Effector memory CD4-positive, alpha-beta T cell (primary cell): ENCODE measurements at regions not wholly inside any gene's neighbourhood (a gene's known extent, or its start where the extent isn't known, plus 50 kb on each side); places are given as distances from the start of the nearest gene placed in this dataset.

Experiments
- DNase-seq, 3 donors: peaks; one replicate each; pipeline ENCODE4 v3.0.0-alpha.2; 2020
- H3K27ac ChIP-seq: 2 replicates; pipeline ENCODE4 v1.7.0; 2013; ENCODE audit warnings: mild to moderate bottlenecking, low read length, moderate library complexity; ENCODE audit not compliant: insufficient read depth, poor library complexity, severe bottlenecking
- H3K27me3 ChIP-seq: replicated peaks from 2 replicates; pipeline ENCODE4 v1.7.0; 2013; ENCODE audit warnings: mild to moderate bottlenecking, low read length; ENCODE audit not compliant: insufficient read depth, control insufficient read depth, poor library complexity, severe bottlenecking
- H3K36me3 ChIP-seq: 2 replicates; pipeline ENCODE4 v1.7.0; 2013; ENCODE audit warnings: mild to moderate bottlenecking, low read length, moderate library complexity; ENCODE audit not compliant: control insufficient read depth, insufficient read depth
- H3K4me1 ChIP-seq: 2 replicates; pipeline ENCODE4 v1.7.0; 2013; ENCODE audit warnings: low read length, mild to moderate bottlenecking; ENCODE audit not compliant: control insufficient read depth, insufficient read depth, poor library complexity, severe bottlenecking
- H3K4me3 ChIP-seq: 2 replicates; pipeline ENCODE4 v1.7.0; 2013; ENCODE audit warnings: low read length, low read depth, mild to moderate bottlenecking; ENCODE audit not compliant: insufficient read depth, poor library complexity, severe bottlenecking
- H3K9me3 ChIP-seq: 2 replicates; pipeline ENCODE4 v1.7.0; 2013; ENCODE audit warnings: mild to moderate bottlenecking, low read length, moderate library complexity; ENCODE audit not compliant: control insufficient read depth

DNA sequence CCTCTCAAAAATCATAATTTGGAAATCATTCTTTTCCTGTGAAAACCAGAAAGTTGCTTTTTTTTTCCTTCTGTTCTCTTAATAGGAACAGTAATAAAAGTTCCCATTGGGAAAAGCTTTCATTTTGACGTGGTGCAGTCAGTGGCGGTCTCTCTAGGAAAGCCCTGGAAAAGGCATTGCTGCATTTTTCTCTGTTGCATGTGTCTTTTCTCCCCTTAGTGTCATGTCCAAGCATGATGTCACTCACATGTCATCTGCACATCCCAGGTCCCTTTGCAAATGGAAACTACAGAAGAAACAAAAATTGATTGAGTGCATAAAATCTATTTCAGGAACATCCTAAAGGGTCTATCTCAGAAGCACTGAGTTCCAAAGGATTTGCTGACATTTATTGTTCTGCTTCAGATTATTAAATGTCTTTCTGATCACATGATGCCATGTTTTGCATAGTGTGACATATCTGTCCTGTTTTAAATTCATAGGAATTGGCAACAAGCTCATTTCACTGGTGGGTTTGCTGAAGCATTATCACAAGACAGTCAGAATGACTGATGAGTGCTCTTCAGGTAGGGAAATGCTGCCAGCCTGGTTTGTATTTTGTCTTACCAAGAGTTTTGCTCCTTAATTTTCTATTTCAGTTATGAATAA is 208.7 kb downstream of the SOX4 start:
- Histone ChIP-seq H3K36me3 (no peaks in the 10 kb centered on the region), H3K4me3 (no peak overlapping the region)
- DNase-seq = no peak

DNA sequence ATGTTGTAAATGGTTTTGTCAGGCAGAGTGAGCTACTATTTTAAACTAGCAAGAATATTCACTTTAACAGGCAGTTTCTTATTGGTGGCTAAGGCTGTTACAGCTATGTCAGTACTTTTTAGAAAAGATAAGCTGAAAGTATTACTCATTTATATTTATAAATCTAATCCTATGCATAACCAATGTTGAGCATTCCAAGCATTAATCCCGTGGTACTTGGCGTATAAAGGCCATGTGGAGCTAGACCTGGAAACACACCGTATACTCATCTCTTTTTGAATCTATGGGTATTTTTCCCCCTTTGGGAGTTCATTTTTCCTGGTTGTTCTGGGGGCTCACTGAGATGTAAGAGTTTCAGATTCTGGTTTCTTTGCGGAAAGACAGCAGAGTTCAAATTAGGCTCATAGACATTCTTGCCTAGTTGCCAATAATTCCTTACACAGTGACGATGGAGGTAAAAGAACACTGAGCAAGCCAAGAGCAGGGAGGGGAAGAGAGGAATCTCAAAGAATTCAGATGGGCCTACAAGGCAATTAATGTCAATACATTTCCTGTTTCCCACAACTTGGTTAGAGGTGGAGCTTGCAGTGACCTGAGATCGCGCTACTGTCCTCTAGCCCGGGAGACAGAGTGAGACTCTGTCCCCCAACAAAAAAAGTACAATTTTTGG is 211.5 kb downstream of the SOX4 start:
- Histone ChIP-seq H3K9me3 (no peaks in the 10 kb centered on the region), H3K4me1 (no peaks in the 10 kb centered on the region), H3K27me3 (no peaks in the 10 kb centered on the region), H3K4me3 (no peak overlapping the region), H3K36me3 (no peaks in the 10 kb centered on the region), H3K27ac (no peak overlapping the region)
- DNase-seq = no peak

More for the DNA sequence above, 208.7 kb downstream of the SOX4 start:
- H3K27ac ChIP-seq = no peak overlapping the region
- no peaks in the 10 kb centered on the region for H3K4me1 ChIP-seq
- no peaks in the 10 kb centered on the region for H3K27me3 ChIP-seq
- no peaks in the 10 kb centered on the region for H3K9me3 ChIP-seq

GRCh38 chr6:21807299-21808044 is 213.9 kb downstream of the SOX4 start:
- DNase-seq = no peak
- H3K4me1 ChIP-seq = no peaks in the 10 kb centered on the region

GRCh38 chr6:21808045-21808470 is 214.5 kb downstream of the SOX4 start:
- no peaks in the 10 kb centered on the region for H3K36me3 ChIP-seq
- no peaks in the 10 kb centered on the region for H3K4me1 ChIP-seq
- no peak overlapping the region for H3K4me3 ChIP-seq
- no peak overlapping the region for H3K27ac ChIP-seq
- DNase-seq = no peak
- no peaks in the 10 kb centered on the region for H3K27me3 ChIP-seq
- H3K9me3 ChIP-seq = no peaks in the 10 kb centered on the region

More at GRCh38 chr6:21807299-21808044, 213.9 kb downstream of the SOX4 start:
- H3K4me3 ChIP-seq = no peak overlapping the region
- no peaks in the 10 kb centered on the region for H3K9me3 ChIP-seq
- H3K36me3 ChIP-seq = no peaks in the 10 kb centered on the region
- H3K27ac ChIP-seq = no peak overlapping the region
- H3K27me3 ChIP-seq = no peaks in the 10 kb centered on the region

- H3K4me1 ChIP-seq = no peaks in the 10 kb centered on the region
- H3K4me3 ChIP-seq = no peak overlapping the region
- no peak overlapping the region for H3K27ac ChIP-seq
- DNase-seq = no peak
- no peaks in the 10 kb centered on the region for H3K36me3 ChIP-seq
- no peaks in the 10 kb centered on the region for H3K9me3 ChIP-seq
- H3K27me3 ChIP-seq = no peaks in the 10 kb centered on the region
Measured at GRCh38 chr6:21808551-21809242, 215.1 kb downstream of the SOX4 start.

DNA sequence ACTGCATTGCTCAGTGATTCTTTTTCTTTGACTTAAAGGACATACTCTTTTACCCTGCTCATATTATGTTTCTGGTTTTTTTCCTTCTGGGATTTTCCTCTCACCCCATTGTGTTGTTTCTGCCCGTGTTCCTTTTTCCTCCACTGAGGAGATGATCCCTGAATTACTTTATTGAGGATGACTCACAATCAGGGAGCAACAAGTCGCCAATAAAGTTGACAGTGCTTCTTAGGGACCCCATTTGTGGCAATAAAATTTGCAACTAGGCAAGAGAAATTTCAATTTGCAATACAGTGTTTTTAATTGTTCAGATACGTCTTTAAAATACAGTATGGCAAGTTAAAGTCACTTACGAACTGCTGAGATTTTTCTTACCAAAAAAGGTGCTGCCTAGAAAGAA is 217.9 kb downstream of the SOX4 start:
- no peak for DNase-seq
- no peaks in the 10 kb centered on the region for H3K36me3 ChIP-seq

DNA sequence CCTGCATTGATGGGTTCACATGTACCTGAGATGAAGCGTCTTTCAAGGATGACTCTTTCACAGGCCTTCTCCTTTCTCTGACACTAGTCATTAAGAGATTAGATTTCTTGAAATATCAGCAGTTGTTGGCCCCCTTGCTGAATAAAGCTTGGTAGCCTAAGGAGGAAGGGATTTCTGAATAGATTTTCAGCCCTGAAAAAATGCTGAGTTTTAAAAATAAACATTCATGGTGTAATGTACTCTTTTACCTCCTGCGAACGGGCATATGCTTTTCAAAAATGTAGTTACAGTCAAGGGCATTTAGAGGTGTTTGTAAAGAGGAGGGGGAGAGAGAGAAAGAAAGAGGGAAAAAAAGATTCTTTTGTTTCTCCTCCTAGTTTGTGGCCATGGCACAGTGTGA is 222.7 kb downstream of the SOX4 start:
- Histone ChIP-seq H3K36me3 (no peaks in the 10 kb centered on the region), H3K4me3 (no peak overlapping the region), H3K4me1 (no peaks in the 10 kb centered on the region), H3K27ac (no peak overlapping the region), H3K9me3 (no peaks in the 10 kb centered on the region), H3K27me3 (no peaks in the 10 kb centered on the region)
- DNase-seq = no peak

More for the DNA sequence above, 217.9 kb downstream of the SOX4 start:
- no peak overlapping the region for H3K4me3 ChIP-seq
- no peaks in the 10 kb centered on the region for H3K27me3 ChIP-seq
- H3K4me1 ChIP-seq = no peaks in the 10 kb centered on the region
- no peaks in the 10 kb centered on the region for H3K9me3 ChIP-seq
- no peak overlapping the region for H3K27ac ChIP-seq

DNA sequence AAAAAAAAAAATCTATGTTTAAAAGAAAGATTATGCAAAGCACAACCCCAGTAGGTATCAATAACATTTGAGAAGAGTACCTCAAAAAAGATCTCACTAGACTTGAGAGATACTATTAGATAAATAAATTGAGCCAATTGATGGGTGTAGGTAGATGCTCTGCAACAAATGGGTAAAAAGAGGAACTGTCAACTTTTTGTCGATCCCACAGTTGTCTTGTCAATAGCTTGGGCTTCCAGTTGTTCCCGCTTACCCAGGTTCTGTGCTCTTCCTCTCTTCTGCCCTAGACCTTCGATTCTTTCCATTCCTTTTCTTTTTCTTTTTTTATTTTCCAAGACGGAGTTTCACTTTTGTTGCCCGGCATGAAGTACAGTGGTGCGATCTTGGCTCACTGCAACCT is 226.9 kb downstream of the SOX4 start:
- Histone ChIP-seq H3K9me3 (no peaks in the 10 kb centered on the region), H3K27ac (no peak overlapping the region), H3K4me1 (no peaks in the 10 kb centered on the region), H3K27me3 (no peaks in the 10 kb centered on the region), H3K36me3 (no peaks in the 10 kb centered on the region), H3K4me3 (no peak overlapping the region)
- DNase-seq = no peak

DNA sequence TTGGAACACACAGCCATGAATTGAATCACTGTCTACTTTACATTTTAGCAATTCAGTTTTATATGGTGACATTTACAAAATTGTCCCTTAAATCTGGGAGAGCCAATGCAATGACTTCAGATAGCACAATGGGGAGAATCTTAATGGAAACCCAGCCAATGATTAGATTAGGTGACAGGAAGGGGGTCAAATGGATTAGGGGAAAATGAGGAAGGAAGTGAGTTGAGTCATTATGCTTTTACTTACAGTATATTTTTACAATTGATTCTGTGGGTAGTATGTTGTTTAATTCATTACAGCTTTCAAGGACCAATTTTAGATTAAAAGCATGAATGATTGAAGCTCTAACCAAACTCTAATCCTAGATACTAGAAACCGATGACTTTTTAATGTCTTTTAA is 229.8 kb downstream of the SOX4 start:
- no peak for DNase-seq
- H3K4me3 ChIP-seq = no peak overlapping the region
- no peaks in the 10 kb centered on the region for H3K9me3 ChIP-seq
- H3K27me3 ChIP-seq = no peaks in the 10 kb centered on the region
- H3K4me1 ChIP-seq = no peaks in the 10 kb centered on the region
- H3K36me3 ChIP-seq = no peaks in the 10 kb centered on the region
- H3K27ac ChIP-seq = no peak overlapping the region
